ENCODE measurements at regions not wholly inside any gene's neighbourhood (a gene's known extent, or its start where the extent isn't known, plus 50 kb on each side); places are given as distances from the start of the nearest gene placed in this dataset.

DNA sequence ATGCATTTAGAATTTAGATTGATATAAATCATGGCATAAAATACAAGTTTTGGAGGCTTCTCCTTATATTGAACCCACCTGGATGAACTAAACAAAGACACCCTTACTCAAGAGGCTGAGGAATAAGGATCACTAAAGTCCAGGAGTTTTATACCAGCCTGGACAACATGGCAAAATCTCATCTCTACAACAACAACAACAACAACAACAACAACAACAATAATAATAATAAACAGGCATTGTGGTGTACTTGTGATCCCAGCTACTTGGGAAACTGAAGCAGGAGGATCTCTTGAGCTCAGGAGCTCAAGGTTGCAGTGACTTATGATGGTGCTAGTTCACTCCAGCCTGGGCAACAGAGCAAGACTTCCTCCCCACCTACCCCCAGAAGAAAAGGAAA is 558.0 kb downstream of the TOX3 start:
- TF ChIP-seq, protein P1, sequence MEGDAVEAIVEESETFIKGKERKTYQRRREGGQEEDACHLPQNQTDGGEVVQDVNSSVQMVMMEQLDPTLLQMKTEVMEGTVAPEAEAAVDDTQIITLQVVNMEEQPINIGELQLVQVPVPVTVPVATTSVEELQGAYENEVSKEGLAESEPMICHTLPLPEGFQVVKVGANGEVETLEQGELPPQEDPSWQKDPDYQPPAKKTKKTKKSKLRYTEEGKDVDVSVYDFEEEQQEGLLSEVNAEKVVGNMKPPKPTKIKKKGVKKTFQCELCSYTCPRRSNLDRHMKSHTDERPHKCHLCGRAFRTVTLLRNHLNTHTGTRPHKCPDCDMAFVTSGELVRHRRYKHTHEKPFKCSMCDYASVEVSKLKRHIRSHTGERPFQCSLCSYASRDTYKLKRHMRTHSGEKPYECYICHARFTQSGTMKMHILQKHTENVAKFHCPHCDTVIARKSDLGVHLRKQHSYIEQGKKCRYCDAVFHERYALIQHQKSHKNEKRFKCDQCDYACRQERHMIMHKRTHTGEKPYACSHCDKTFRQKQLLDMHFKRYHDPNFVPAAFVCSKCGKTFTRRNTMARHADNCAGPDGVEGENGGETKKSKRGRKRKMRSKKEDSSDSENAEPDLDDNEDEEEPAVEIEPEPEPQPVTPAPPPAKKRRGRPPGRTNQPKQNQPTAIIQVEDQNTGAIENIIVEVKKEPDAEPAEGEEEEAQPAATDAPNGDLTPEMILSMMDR (IDR thresholded peaks at IDR 0.05 in 8 of 11, conservative IDR thresholded peaks at IDR 0.05 in 3 of 11), result no peak
- TF ChIP-seq POLR2AphosphoS5 (IDR thresholded peaks at IDR 0.05), result no peak
